ENCODE measurements at regions not wholly inside any gene's neighbourhood (a gene's known extent, or its start where the extent isn't known, plus 50 kb on each side); places are given as distances from the start of the nearest gene placed in this dataset.
A peak's percentile ranks its signal among the peaks of the same experiment; 100 is the strongest.

GRCh38 chr4:18695733-18696527 lies 674.4 kb upstream of the LCORL start:
- H3K9me3 ChIP-seq (ENCODE audit: insufficient read depth, low read depth, low read length) = no peaks in the 10 kb centered on the region
- no peak overlapping the region for H4K12ac ChIP-seq (ENCODE audit: low read depth, low read length)
- no peak overlapping the region for H3K14ac ChIP-seq (ENCODE audit: low read length)
- H2AK5ac ChIP-seq (ENCODE audit: low read length) = no peak overlapping the region
- no peaks in the 10 kb centered on the region for H3K27me3 ChIP-seq (ENCODE audit: insufficient read depth, low read length)
- no peak overlapping the region for H3K4ac ChIP-seq (ENCODE audit: low read depth, low read length)
- no peak overlapping the region for H4K91ac ChIP-seq (ENCODE audit: low read depth, low read length)
- no peaks in the 10 kb centered on the region for H3K36me3 ChIP-seq (ENCODE audit: control insufficient read depth in 1 of 2, insufficient read depth in 2 of 2, low read length in 2 of 2)
- DNase-seq = no peak
- H4K8ac ChIP-seq (ENCODE audit: low read depth, low read length) = no peak overlapping the region
- no peak overlapping the region for H3K27ac ChIP-seq (ENCODE audit: low read depth, low read length)
- H3K9ac ChIP-seq (ENCODE audit: low read length) = no peak overlapping the region
- H3K79me2 ChIP-seq (ENCODE audit: control insufficient read depth, insufficient read depth, low read length, poor library complexity) = no peaks in the 10 kb centered on the region
- H3K79me1 ChIP-seq (ENCODE audit: low read length) = no peaks in the 10 kb centered on the region
- WGBS (ENCODE audit: extremely low coverage, insufficient coverage, insufficient read length) = no CpG with 5 or more reads among the region's 18 CpGs
- H3K18ac ChIP-seq (ENCODE audit: low read length) = no peak overlapping the region
- H3K23ac ChIP-seq (ENCODE audit: low read length) = no peak overlapping the region
- H2BK120ac ChIP-seq (ENCODE audit: insufficient read depth, low read length, poor library complexity) = no peak overlapping the region
- peaks cover 6 to 10% of the 10 kb centered on the region in 2 experiments for H3K4me1 ChIP-seq (ENCODE audit: control insufficient read depth in 1 of 2, insufficient read depth in 2 of 2, low read length in 2 of 2)
- H2BK5ac ChIP-seq (ENCODE audit: low read depth, low read length, poor library complexity) = no peak overlapping the region
- H3K4me3 ChIP-seq (ENCODE audit: low read depth, low read length) = no peak overlapping the region
- no peak overlapping the region for H2BK12ac ChIP-seq (ENCODE audit: low read length)
- no peak overlapping the region for H3K4me2 ChIP-seq (ENCODE audit: low read length)
- H2AFZ ChIP-seq (ENCODE audit: insufficient read depth, low read length, poor library complexity) = no peak overlapping the region

- Histone ChIP-seq H3K4ac (ENCODE audit: low read depth, low read length) (no peak overlapping the region), H4K12ac (ENCODE audit: low read depth, low read length) (no peak overlapping the region), H3K9me3 (ENCODE audit: insufficient read depth, low read depth, low read length) (no peaks in the 10 kb centered on the region), H3K4me1 (ENCODE audit: control insufficient read depth in 1 of 2, insufficient read depth in 2 of 2, low read length in 2 of 2) (peaks cover 6 to 10% of the 10 kb centered on the region in 2 experiments), H2AK5ac (ENCODE audit: low read length) (no peak overlapping the region), H3K36me3 (ENCODE audit: control insufficient read depth in 1 of 2, insufficient read depth in 2 of 2, low read length in 2 of 2) (no peaks in the 10 kb centered on the region), H4K91ac (ENCODE audit: low read depth, low read length) (no peak overlapping the region), H2BK120ac (ENCODE audit: insufficient read depth, low read length, poor library complexity) (peak overlapping the region; percentile 40), H2AFZ (ENCODE audit: insufficient read depth, low read length, poor library complexity) (peak overlapping the region; percentile 19), H3K23ac (ENCODE audit: low read length) (no peak overlapping the region), H3K79me2 (ENCODE audit: control insufficient read depth, insufficient read depth, low read length, poor library complexity) (no peaks in the 10 kb centered on the region), H3K14ac (ENCODE audit: low read length) (peak overlapping the region; percentile 6), H3K79me1 (ENCODE audit: low read length) (peaks cover 5% of the 10 kb centered on the region), H3K27me3 (ENCODE audit: insufficient read depth, low read length) (no peaks in the 10 kb centered on the region), H3K4me3 (ENCODE audit: low read depth, low read length) (no peak overlapping the region), H2BK12ac (ENCODE audit: low read length) (peak overlapping the region; percentile 10), H2BK5ac (ENCODE audit: low read depth, low read length, poor library complexity) (peak overlapping the region; percentile 4), H3K18ac (ENCODE audit: low read length) (no peak overlapping the region), H3K9ac (ENCODE audit: low read length) (no peak overlapping the region), H4K8ac (ENCODE audit: low read depth, low read length) (no peak overlapping the region), H3K27ac (ENCODE audit: low read depth, low read length) (peak overlapping the region; percentile 50), H3K4me2 (ENCODE audit: low read length) (peak overlapping the region; percentile 23)
- DNase-seq = peak; percentile 16 to 71
- no CpG with 5 or more reads among the region's 9 CpGs for WGBS (ENCODE audit: extremely low coverage, insufficient coverage, insufficient read length)
Measured at GRCh38 chr4:18691431-18692200, 670.1 kb upstream of the LCORL start.

GRCh38 chr4:18690291-18690955 lies 668.9 kb upstream of the LCORL start:
- no peak overlapping the region for H2BK120ac ChIP-seq (ENCODE audit: insufficient read depth, low read length, poor library complexity)
- H3K27ac ChIP-seq (ENCODE audit: low read depth, low read length) = no peak overlapping the region
- H3K4me1 ChIP-seq (ENCODE audit: control insufficient read depth in 1 of 2, insufficient read depth in 2 of 2, low read length in 2 of 2) = peaks cover 6 to 10% of the 10 kb centered on the region in 2 experiments

GRCh38 chr4:18689308-18690115 lies 668.0 kb upstream of the LCORL start:
- Histone ChIP-seq H4K8ac (ENCODE audit: low read depth, low read length) (no peak overlapping the region), H3K4me2 (ENCODE audit: low read length) (no peak overlapping the region), H3K9me3 (ENCODE audit: insufficient read depth, low read depth, low read length) (no peaks in the 10 kb centered on the region), H3K36me3 (ENCODE audit: control insufficient read depth in 1 of 2, insufficient read depth in 2 of 2, low read length in 2 of 2) (no peaks in the 10 kb centered on the region), H3K79me1 (ENCODE audit: low read length) (peaks cover 5% of the 10 kb centered on the region), H3K27ac (ENCODE audit: low read depth, low read length) (no peak overlapping the region), H2AFZ (ENCODE audit: insufficient read depth, low read length, poor library complexity) (no peak overlapping the region), H2BK5ac (ENCODE audit: low read depth, low read length, poor library complexity) (no peak overlapping the region), H3K79me2 (ENCODE audit: control insufficient read depth, insufficient read depth, low read length, poor library complexity) (no peaks in the 10 kb centered on the region), H4K12ac (ENCODE audit: low read depth, low read length) (no peak overlapping the region), H3K27me3 (ENCODE audit: insufficient read depth, low read length) (no peaks in the 10 kb centered on the region), H4K91ac (ENCODE audit: low read depth, low read length) (no peak overlapping the region), H3K4ac (ENCODE audit: low read depth, low read length) (no peak overlapping the region), H3K9ac (ENCODE audit: low read length) (no peak overlapping the region), H3K14ac (ENCODE audit: low read length) (no peak overlapping the region), H2AK5ac (ENCODE audit: low read length) (no peak overlapping the region), H3K4me1 (ENCODE audit: control insufficient read depth in 1 of 2, insufficient read depth in 2 of 2, low read length in 2 of 2) (peaks cover 6 to 10% of the 10 kb centered on the region in 2 experiments), H3K23ac (ENCODE audit: low read length) (no peak overlapping the region), H3K18ac (ENCODE audit: low read length) (no peak overlapping the region), H2BK12ac (ENCODE audit: low read length) (no peak overlapping the region), H2BK120ac (ENCODE audit: insufficient read depth, low read length, poor library complexity) (no peak overlapping the region), H3K4me3 (ENCODE audit: low read depth, low read length) (no peak overlapping the region)
- DNase-seq = peak; percentile 52 to 90
- no CpG with 5 or more reads among the region's 7 CpGs for WGBS (ENCODE audit: extremely low coverage, insufficient coverage, insufficient read length)

More at GRCh38 chr4:18690291-18690955, 668.9 kb upstream of the LCORL start:
- no peak overlapping the region for H2BK5ac ChIP-seq (ENCODE audit: low read depth, low read length, poor library complexity)
- H4K91ac ChIP-seq (ENCODE audit: low read depth, low read length) = no peak overlapping the region
- H3K9ac ChIP-seq (ENCODE audit: low read length) = no peak overlapping the region
- no peak overlapping the region for H3K18ac ChIP-seq (ENCODE audit: low read length)
- H3K14ac ChIP-seq (ENCODE audit: low read length) = no peak overlapping the region
- H3K23ac ChIP-seq (ENCODE audit: low read length) = no peak overlapping the region
- H2BK12ac ChIP-seq (ENCODE audit: low read length) = no peak overlapping the region
- H3K4me3 ChIP-seq (ENCODE audit: low read depth, low read length) = no peak overlapping the region
- no CpG with 5 or more reads among the region's 2 CpGs for WGBS (ENCODE audit: extremely low coverage, insufficient coverage, insufficient read length)
- H3K4me2 ChIP-seq (ENCODE audit: low read length) = no peak overlapping the region
- H2AK5ac ChIP-seq (ENCODE audit: low read length) = no peak overlapping the region
- no peaks in the 10 kb centered on the region for H3K79me2 ChIP-seq (ENCODE audit: control insufficient read depth, insufficient read depth, low read length, poor library complexity)
- H4K12ac ChIP-seq (ENCODE audit: low read depth, low read length) = no peak overlapping the region
- no peak overlapping the region for H2AFZ ChIP-seq (ENCODE audit: insufficient read depth, low read length, poor library complexity)
- H3K9me3 ChIP-seq (ENCODE audit: insufficient read depth, low read depth, low read length) = no peaks in the 10 kb centered on the region
- H3K79me1 ChIP-seq (ENCODE audit: low read length) = peaks cover 5% of the 10 kb centered on the region
- no peak for DNase-seq
- H3K4ac ChIP-seq (ENCODE audit: low read depth, low read length) = no peak overlapping the region
- H4K8ac ChIP-seq (ENCODE audit: low read depth, low read length) = no peak overlapping the region
- no peaks in the 10 kb centered on the region for H3K27me3 ChIP-seq (ENCODE audit: insufficient read depth, low read length)
- H3K36me3 ChIP-seq (ENCODE audit: control insufficient read depth in 1 of 2, insufficient read depth in 2 of 2, low read length in 2 of 2) = no peaks in the 10 kb centered on the region
